ENCODE measurements at regions not wholly inside any gene's neighbourhood (a gene's known extent, or its start where the extent isn't known, plus 50 kb on each side); places are given as distances from the start of the nearest gene placed in this dataset.

GRCh38 chr2:128591022-128591860 lies 272.6 kb upstream of the HS6ST1 start:
- POLR2A ChIA-PET, result no interaction called here
- CTCF ChIA-PET, result no interaction called here
- Histone ChIP-seq H3K27ac (ENCODE audit: low read depth, low read length) (no peak overlapping the region), H3K4me3 (ENCODE audit: low read depth, low read length) (no peak overlapping the region), H3K9me3 (ENCODE audit: control insufficient read depth, insufficient read depth, low read length) (no peaks in the 10 kb centered on the region; the same call in 1 of the 2 replicates), H3K27me3 (ENCODE audit: control insufficient read depth, insufficient read depth, low read length) (no peaks in the 10 kb centered on the region)
- TF ChIP-seq CTCF (IDR thresholded peaks at IDR 0.05; ENCODE audit: low read depth, low read length), result no peak
- DNase-seq (ENCODE audit: low read depth, low spot score), result no peak

DNA sequence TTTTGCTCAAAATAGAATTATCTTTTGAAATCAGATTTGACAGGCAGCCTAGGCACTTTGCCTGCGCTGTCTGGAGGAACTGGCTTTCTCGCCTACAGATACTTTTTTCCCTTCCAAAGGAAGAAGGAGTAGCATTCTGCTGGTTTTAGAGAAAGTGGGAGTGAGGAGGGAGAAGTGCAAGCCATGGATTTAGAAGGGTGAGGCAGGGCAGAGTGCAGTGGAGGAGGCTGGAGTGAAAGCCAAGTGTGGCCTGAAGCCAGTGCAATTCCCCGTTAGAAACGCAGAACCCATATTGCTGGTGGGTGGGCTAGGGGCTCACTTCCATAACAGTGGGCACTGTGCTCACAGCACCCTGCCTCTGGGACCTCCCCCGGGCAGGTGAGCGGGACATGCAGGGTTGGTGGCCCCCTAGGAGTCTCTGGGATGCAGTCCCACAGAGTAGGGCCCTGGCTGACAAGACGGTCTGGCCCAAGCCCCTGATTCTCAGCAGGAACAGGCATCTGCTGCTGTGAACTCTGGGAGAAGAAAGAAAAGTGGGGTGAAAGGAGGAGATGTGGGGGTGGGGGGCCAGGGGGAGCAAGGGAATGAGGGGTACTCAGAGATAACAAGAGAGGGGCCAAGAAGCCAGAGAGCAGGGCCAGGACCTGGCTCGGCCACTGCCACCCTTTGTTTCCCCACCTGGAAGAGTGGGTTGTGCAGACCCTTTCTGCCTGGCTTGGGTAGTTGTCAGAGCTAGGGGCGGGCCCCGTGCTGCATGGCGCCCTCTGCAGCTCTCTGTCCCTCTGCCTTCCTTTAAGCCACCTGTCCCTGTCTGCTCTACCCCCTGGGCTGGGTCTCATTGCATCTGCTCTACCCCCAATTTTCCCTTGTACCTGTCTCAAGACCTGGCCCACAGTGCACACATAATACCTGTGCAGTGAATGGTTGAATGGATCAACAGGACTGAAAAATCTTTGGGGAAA lies 273.5 kb upstream of the HS6ST1 start:
- POLR2A ChIA-PET, result no interaction called here
- DNase-seq (ENCODE audit: low read depth, low spot score), result no peak
- no peak for TF ChIP-seq CTCF (IDR thresholded peaks at IDR 0.05; ENCODE audit: low read depth, low read length)
- Histone ChIP-seq H3K27me3 (ENCODE audit: control insufficient read depth, insufficient read depth, low read length) (no peaks in the 10 kb centered on the region), H3K27ac (ENCODE audit: low read depth, low read length) (no peak overlapping the region), H3K9me3 (ENCODE audit: control insufficient read depth, insufficient read depth, low read length) (no peaks in the 10 kb centered on the region; the same call in 1 of the 2 replicates), H3K4me3 (ENCODE audit: low read depth, low read length) (no peak overlapping the region)
- CTCF ChIA-PET, result no interaction called here

GRCh38 chr2:128593518-128593878 lies 274.8 kb upstream of the HS6ST1 start:
- Histone ChIP-seq H3K9me3 (ENCODE audit: control insufficient read depth, insufficient read depth, low read length) (no peaks in the 10 kb centered on the region; the same call in 1 of the 2 replicates), H3K27ac (ENCODE audit: low read depth, low read length) (no peak overlapping the region), H3K4me3 (ENCODE audit: low read depth, low read length) (no peak overlapping the region), H3K27me3 (ENCODE audit: control insufficient read depth, insufficient read depth, low read length) (no peaks in the 10 kb centered on the region)
- TF ChIP-seq CTCF (IDR thresholded peaks at IDR 0.05; ENCODE audit: low read depth, low read length), result no peak
- POLR2A ChIA-PET, result no interaction called here
- DNase-seq (ENCODE audit: low read depth, low spot score), result no peak
- CTCF ChIA-PET, result no interaction called here

DNA sequence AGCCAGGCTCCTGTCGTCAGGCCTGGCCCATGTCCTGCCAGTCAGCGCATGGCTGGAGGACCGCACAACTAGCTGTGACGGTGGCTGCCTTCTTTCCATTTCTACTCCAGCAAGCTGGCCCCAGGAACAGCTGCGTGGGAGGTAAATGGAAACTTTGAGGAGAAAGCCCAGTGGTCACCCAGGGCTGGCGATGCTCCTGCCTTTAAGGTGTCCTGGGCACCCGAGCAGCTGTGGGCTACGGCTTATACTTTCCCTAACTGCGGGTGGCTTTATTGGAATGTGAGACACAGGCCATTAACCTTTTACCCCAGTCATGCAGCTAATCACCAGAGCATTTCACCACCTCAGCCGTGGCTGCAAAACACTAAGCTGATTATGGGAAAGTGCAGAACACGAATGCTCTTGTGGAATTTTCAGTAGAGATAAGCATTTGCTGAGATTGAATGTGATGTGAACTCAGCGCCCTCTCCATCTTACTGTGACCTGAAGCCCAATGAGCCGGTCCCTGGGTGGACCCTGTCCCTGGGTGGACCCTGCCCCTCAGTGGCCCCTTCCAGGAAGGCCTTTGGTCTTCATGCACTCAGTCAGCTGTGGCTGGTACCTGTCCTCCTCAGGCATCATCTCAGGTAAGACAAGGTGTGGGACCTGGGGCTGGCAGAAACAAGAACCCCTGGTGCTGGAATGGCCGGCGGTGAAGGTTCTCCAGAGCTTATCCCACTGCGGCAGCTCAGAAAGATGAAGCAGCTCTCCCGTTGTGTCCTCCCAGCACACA lies 275.4 kb upstream of the HS6ST1 start:
- TF ChIP-seq CTCF (IDR thresholded peaks at IDR 0.05; ENCODE audit: low read depth, low read length), result no peak
- H3K9me3 ChIP-seq (ENCODE audit: control insufficient read depth, insufficient read depth, low read length), result no peaks in the 10 kb centered on the region; the same call in 1 of the 2 replicates
- no peak overlapping the region for H3K4me3 ChIP-seq (ENCODE audit: low read depth, low read length)
- H3K27me3 ChIP-seq (ENCODE audit: control insufficient read depth, insufficient read depth, low read length), result no peaks in the 10 kb centered on the region
- no peak overlapping the region for H3K27ac ChIP-seq (ENCODE audit: low read depth, low read length)
- no peak for DNase-seq (ENCODE audit: low read depth, low spot score)
- ChIA-PET POLR2A (no interaction called here), CTCF (no interaction called here)

Data from AG04450 (cell line).